HG02798 (cell line): ENCODE measurements at regions not wholly inside any gene's neighbourhood (a gene's known extent, or its start where the extent isn't known, plus 50 kb on each side); places are given as distances from the start of the nearest gene placed in this dataset.
"Not testable (repeated sequence)": the region's sequence is repeated elsewhere in the genome, so short reads cannot be mapped to it uniquely, and the experiment has no call there.

Experiments
- ATAC-seq: cut with Tn5 transposase; IDR thresholded peaks from one replicate; pipeline ENCODE4 v1.9.1; 2021; ENCODE audit warnings: mild to moderate bottlenecking; ENCODE audit not compliant: unreplicated experiment, poor library complexity

DNA sequence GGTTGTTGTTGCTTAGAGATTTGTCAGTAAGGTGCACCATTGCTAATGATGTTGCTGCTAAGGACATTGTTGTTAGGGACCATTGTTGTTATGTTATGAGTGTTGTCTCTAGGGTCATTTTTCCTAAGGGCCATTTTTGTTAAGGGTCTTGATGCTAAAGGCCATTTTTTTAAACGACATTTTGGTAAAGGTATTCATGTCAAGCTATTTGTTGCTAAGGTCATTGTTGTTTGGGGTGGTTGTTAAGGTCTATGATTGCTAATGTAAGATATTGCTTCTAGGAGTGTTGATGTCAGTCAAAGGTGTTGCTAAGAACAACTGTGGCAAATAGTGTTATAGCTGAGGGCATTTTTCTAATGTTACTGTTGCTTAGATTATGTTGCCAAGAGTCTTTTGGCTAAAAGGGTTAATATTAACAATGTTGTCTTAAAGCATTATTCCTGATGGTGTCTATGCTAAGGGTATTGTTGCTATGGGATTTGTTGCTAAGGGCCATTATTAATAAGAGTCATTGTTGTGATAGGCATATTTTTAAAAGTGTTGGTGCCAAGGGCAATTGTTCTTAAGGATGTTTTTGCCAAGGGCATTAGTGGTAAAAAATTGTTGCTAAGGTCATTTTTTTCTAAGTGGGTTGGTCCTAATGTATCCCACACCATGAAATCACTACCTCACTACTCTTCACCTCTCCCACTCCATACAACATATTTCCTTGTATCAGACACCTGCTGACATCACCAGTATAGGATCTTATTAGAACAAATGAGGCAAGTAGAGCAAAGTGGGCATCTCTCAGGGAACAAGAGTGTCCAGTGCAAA is 56.2 kb downstream of the SPATA31A6 start:
- not testable (repeated sequence) for ATAC-seq

GRCh38 chr9:42240261-42240579 is 56.8 kb downstream of the SPATA31A6 start:
- not testable (repeated sequence) for ATAC-seq

DNA sequence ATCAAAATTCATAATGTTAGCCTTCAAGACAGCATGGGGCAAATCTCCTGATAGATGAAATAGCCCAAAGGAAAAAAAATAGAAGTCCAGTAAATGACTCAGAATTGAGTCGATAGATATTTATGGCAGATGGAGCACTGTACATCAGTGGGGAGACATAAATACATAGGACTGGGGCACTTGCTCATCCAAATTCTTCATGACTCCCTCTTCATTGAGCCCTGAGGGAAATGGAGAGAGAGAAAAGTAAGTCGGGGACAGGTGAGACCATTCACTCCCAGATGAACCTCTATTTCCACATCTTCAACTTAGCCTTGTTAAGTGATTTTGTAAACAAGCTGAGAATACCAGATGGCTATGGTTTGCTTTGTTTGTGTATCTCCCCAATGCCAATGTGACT is 59.8 kb downstream of the SPATA31A6 start:
- ATAC-seq: not testable (repeated sequence)

- ATAC-seq: not testable (repeated sequence)
Measured at GRCh38 chr9:42243822-42244221, 60.4 kb downstream of the SPATA31A6 start.

GRCh38 chr9:42268729-42269128 is 85.3 kb downstream of the SPATA31A6 start:
- ATAC-seq: not testable (repeated sequence)

DNA sequence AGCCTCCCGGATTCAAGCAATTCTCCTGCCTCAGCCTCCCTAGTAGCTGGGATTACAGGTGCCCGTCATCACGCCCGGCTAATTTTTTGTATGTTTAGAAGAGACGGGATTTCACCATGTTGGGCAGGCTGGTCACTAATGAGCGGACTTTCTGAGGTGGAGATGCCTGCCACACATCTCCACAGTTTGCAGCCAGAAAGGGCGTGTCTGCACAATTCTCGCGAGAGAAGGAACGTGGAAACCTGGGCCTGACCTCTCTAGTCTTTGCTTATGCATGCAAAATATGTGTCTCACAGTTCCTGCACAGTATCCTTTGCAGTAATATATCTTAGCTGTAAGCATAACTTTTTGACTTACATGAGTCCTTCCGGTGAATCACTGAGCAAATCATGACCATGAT is 85.7 kb downstream of the SPATA31A6 start:
- not testable (repeated sequence) for ATAC-seq

- ATAC-seq: not testable (repeated sequence)
Measured at GRCh38 chr9:42273191-42273590, 89.7 kb downstream of the SPATA31A6 start.

DNA sequence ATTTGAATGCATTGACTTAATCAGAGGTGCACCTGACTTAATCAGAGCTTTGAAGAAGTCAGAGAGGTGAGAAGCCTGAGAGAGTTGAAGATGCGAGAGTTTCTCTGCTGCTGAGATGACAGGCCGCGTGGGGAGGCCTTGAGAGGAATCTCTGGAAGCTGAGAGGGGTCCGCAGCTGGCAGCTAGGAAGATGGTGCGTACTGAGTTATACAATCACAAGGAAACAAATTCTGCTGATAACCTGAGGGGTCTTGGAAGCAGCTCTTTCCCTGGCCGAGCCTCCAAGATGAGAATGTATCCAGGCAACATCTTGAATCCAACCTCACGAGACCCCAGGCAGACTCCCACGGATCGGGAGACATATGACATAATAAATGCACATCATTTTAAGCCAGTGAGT is 91.7 kb downstream of the SPATA31A6 start:
- ATAC-seq: no peak

GRCh38 chr9:42282531-42283178 is 99.2 kb downstream of the SPATA31A6 start:
- not testable (repeated sequence) for ATAC-seq

- not testable (repeated sequence) for ATAC-seq
Measured at GRCh38 chr9:42283179-42283543, 99.7 kb downstream of the SPATA31A6 start.

DNA sequence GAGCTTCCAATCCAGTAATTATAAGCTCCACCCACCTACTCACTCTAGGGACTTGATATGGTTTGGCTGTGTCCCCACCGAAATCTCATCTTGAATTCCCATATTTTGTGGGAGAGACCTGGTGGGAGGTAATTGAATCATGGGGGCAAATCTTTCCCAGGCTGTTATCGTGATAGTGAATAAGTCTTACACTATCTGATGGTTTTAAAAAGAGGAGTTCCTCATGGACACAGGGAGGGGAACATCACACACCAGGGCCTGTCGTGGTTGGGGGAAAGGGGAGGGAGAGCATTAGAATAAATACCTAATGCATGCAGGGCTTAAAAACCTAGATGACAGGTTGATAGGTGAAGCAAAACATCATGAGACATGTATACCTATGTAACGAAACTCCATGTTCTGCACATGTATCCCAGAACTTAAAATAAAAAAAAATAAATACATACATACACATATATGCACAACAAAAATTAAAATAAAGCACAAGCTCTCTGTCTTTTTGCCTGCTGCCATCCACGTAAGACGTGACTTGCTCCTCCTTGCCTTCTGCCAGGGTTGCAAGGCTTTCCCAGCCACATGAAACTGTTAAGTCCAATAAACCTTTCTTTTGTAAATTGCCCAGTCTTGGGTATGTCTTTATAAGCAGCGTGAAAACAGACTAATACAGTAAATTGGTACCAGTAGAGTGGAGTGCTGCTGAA is 102.8 kb downstream of the SPATA31A6 start:
- ATAC-seq: not testable (repeated sequence)

DNA sequence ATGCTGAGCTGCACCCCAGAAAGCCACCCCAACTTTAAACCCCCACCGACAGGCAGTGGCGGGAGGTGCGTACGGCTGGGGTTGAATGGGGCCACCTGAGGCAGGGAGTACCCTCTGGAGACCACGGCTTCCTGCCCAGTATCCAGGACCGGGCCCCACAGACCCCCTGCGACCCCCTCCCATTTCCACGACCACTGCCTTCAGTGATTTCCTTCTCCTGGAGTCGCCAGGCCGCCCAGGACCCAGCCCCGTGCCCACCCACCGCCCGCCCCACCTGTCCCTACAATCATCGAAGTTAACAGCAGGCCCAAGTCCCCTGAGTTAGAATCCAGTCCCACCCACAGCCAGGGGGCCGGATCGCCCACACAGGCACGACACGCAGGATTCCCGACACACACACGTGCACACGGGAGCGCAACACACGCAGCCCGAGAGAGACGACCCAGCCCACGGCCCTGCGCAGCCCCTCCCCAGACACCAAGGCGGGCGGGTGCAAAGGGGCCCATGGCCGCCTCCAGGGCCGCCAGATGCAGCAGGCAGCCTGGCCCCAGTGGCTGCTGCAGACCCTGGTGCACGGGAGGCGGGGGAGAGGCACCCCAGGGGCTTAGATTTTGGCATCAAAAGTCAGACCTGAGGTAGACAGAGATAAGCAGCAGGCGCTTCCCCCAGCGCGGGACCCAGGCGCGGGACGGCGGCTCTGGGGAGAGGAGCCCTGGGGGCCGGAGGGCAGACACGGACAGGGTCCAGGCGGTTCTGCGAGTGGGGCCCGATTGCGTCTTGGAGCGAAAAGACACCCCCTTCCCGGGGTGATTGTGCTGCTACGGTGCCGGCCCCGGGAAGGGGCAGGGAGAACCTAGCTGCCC is 104.8 kb downstream of the SPATA31A6 start:
- ATAC-seq: not testable (repeated sequence)

DNA sequence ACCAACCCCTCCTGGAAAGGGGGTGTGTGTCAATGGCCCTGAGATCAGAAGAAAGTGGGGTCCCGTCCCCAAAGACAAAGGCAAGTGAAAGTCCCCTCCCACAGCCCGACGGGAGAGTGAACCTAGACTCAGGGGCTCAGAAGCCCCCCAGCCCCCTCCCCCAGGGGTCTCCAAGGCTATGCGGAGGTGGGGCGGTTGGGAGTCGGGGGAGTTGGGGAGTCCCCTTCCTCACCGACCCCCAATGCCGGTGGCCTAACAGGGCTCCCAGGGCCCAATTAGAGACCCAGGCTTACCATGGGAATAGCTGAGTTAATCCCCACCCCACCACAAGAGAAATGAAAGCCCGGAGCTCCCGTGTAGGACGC is 105.4 kb downstream of the SPATA31A6 start:
- not testable (repeated sequence) for ATAC-seq

DNA sequence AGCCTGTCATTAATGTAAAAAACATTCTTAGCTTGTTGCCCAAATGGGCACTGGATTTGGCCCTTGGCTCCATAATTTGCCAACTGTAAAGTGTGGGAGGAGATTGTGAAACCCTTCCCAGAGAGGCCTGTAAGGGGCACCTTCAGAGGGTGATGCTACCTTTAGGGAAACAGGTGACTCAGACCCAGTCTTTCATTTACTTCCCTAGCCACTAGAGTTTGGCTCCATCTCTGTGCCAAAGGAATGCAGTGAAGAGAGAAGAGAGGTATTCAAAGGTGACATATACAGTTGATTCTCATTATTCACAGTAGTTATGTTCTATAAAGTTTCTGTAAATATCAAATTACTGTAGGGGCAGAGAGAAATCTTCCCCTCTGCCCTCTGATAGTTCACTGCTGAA is 116.7 kb downstream of the SPATA31A6 start:
- not testable (repeated sequence) for ATAC-seq

- not testable (repeated sequence) for ATAC-seq
Measured at GRCh38 chr9:42306625-42307024, 123.2 kb downstream of the SPATA31A6 start.

DNA sequence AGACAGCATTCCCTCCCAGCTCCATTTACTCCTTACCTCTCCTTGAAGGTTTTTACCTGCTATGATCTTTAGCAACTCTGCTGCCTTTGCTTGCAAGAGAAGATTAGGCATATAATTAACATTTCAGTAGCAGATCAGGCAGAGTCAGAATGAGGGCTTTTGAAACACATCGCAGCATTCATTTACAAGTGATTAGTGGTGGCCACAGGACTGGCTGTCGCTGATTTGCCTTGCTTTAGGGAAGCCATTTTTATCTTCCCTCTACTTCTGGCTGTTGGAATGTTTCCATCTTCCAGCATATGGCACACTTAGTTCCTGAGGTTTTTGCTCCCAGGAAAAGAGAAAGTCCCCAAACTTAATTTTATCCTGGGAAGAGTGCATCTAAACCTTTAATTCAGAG is 124.0 kb downstream of the SPATA31A6 start:
- ATAC-seq: not testable (repeated sequence)

DNA sequence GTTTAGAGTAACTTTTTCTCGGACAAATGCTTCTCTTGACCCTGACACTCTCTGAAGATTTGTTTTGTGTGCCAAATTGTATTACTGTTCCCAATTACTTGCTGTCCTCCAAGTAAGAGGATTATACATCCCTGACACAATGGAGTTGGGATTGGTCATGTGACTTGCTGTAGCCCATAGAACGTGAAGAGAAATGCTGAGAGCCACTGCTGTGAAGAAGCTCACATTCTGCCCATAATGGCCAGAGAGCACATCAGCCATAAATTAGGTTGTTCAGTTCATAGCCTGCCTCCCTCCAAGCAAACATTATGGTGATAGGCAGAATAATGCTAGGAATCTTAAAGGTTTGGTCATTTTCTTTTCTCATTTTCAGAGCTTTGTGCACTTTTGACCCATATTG is 127.5 kb downstream of the SPATA31A6 start:
- ATAC-seq: not testable (repeated sequence)

DNA sequence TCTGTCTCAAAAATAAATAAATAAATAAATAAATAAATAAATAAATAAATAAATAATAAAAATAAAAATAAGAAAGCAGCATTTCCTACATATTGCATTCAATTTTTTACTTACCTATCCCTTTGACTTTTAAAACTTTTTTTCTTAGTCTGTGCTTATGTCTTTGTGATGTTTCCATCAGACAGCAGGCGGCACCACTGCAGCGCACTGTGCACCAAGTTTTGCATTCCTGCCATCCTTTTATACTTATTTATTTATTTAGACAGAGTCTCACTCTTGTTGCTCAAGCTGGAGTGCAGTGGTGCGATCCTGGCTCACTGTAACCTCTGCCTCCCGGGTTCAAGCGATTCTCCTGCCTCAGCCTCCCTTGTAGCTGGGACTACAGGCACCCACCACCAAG is 132.6 kb downstream of the SPATA31A6 start:
- ATAC-seq: not testable (repeated sequence)

DNA sequence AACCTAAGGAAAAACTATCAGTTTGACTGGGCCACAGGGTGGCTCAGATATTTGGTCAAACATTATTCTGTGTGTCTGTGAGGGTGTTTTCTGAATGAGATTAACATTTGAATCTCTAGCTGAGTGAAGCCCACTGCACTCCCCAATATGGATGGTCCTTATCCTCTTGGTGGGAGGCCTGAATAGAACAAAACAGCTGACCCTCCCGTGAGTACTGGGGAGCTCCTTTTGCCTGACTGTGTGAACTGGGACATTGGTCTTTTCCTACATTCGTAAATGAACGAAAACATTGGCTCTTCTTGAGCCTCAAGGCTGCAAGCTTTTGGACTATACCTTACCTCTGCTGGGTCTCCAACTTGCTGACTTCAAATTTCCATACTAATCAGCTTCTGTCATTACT is 134.2 kb downstream of the SPATA31A6 start:
- ATAC-seq: not testable (repeated sequence)

- ATAC-seq: not testable (repeated sequence)
Measured at GRCh38 chr9:42323084-42323809, 139.8 kb downstream of the SPATA31A6 start.
